ENCODE measurements at regions not wholly inside any gene's neighbourhood (a gene's known extent, or its start where the extent isn't known, plus 50 kb on each side); places are given as distances from the start of the nearest gene placed in this dataset.

- no peak for DNase-seq (ENCODE audit: low read depth in 1 of 2, low spot score in 1 of 2)
Observed at GRCh38 chr2:18092760-18093159, 214.3 kb downstream of the KCNS3 start.

- DNase-seq (ENCODE audit: low read depth in 1 of 2, low spot score in 1 of 2): no peak
Observed at GRCh38 chr2:18085593-18085992, 207.1 kb downstream of the KCNS3 start.

- DNase-seq (ENCODE audit: low read depth in 1 of 2, low spot score in 1 of 2): no peak
Observed at GRCh38 chr2:18084376-18084775, 205.9 kb downstream of the KCNS3 start.

GRCh38 chr2:18083806-18084205 is 205.3 kb downstream of the KCNS3 start:
- no peak for DNase-seq (ENCODE audit: low read depth in 1 of 2, low spot score in 1 of 2)

- no peak for DNase-seq (ENCODE audit: low read depth in 1 of 2, low spot score in 1 of 2)
Observed at GRCh38 chr2:18078216-18078615, 199.7 kb downstream of the KCNS3 start.

GRCh38 chr2:18077704-18078103 is 199.2 kb downstream of the KCNS3 start:
- no peak for DNase-seq (ENCODE audit: low read depth in 1 of 2, low spot score in 1 of 2)

- no peak for DNase-seq (ENCODE audit: low read depth in 1 of 2, low spot score in 1 of 2)
Observed at GRCh38 chr2:18077231-18077630, 198.8 kb downstream of the KCNS3 start.

GRCh38 chr2:18074476-18074875 is 196.0 kb downstream of the KCNS3 start:
- no peak for DNase-seq (ENCODE audit: low read depth in 1 of 2, low spot score in 1 of 2)

- DNase-seq (ENCODE audit: low read depth in 1 of 2, low spot score in 1 of 2): no peak
Observed at GRCh38 chr2:18073601-18074000, 195.1 kb downstream of the KCNS3 start.

- DNase-seq (ENCODE audit: low read depth in 1 of 2, low spot score in 1 of 2): no peak
Observed at GRCh38 chr2:18067588-18068384, 189.3 kb downstream of the KCNS3 start.

GRCh38 chr2:18066894-18067293 is 188.4 kb downstream of the KCNS3 start:
- DNase-seq (ENCODE audit: low read depth in 1 of 2, low spot score in 1 of 2): no peak

- no peak for DNase-seq (ENCODE audit: low read depth in 1 of 2, low spot score in 1 of 2)
Observed at GRCh38 chr2:18066066-18066465, 187.6 kb downstream of the KCNS3 start.

GRCh38 chr2:18065249-18065648 is 186.8 kb downstream of the KCNS3 start:
- no peak for DNase-seq (ENCODE audit: low read depth in 1 of 2, low spot score in 1 of 2)

GRCh38 chr2:18063826-18064470 is 185.5 kb downstream of the KCNS3 start:
- DNase-seq (ENCODE audit: low read depth in 1 of 2, low spot score in 1 of 2): no peak

- DNase-seq (ENCODE audit: low read depth in 1 of 2, low spot score in 1 of 2): no peak
Observed at GRCh38 chr2:18062892-18063291, 184.4 kb downstream of the KCNS3 start.

- no peak for DNase-seq (ENCODE audit: low read depth in 1 of 2, low spot score in 1 of 2)
Observed at GRCh38 chr2:18061717-18062116, 183.2 kb downstream of the KCNS3 start.

- no peak for DNase-seq (ENCODE audit: low read depth in 1 of 2, low spot score in 1 of 2)
Observed at GRCh38 chr2:18057657-18058056, 179.2 kb downstream of the KCNS3 start.

GRCh38 chr2:18055290-18055689 is 176.8 kb downstream of the KCNS3 start:
- DNase-seq (ENCODE audit: low read depth in 1 of 2, low spot score in 1 of 2): no peak

- no peak for DNase-seq (ENCODE audit: low read depth in 1 of 2, low spot score in 1 of 2)
Observed at GRCh38 chr2:18050001-18050400, 171.5 kb downstream of the KCNS3 start.

- no peak for DNase-seq (ENCODE audit: low read depth in 1 of 2, low spot score in 1 of 2)
Observed at GRCh38 chr2:18049325-18049724, 170.9 kb downstream of the KCNS3 start.

- no peak for DNase-seq (ENCODE audit: low read depth in 1 of 2, low spot score in 1 of 2)
Observed at GRCh38 chr2:18047896-18048657, 169.6 kb downstream of the KCNS3 start.

- no peak for DNase-seq (ENCODE audit: low read depth in 1 of 2, low spot score in 1 of 2)
Observed at GRCh38 chr2:18047213-18047611, 168.7 kb downstream of the KCNS3 start.

Measured in stimulated activated CD4-positive, alpha-beta T cell treated with anti-CD3 and anti-CD28 coated beads, Interleukin-15, amount 100 ng/mL, for 1 hour (primary cell).